C4-2B (cell line): ENCODE measurements at regions not wholly inside any gene's neighbourhood (a gene's known extent, or its start where the extent isn't known, plus 50 kb on each side); places are given as distances from the start of the nearest gene placed in this dataset.
"Not testable (repeated sequence)": the region's sequence is repeated elsewhere in the genome, so short reads cannot be mapped to it uniquely, and the experiment has no call there.

Source experiments
- H3K27ac ChIP-seq: fragments of 450-650 bp; 2 replicates; pipeline ENCODE4 v1.5.1; 2017
- CTCF ChIP-seq: fragments of 450-650 bp; conservative IDR thresholded peaks from 2 replicates; pipeline ENCODE4 v1.5.1; 2017; ENCODE audit warnings: mild to moderate bottlenecking
- ZFX ChIP-seq: fragments of 450-650 bp; IDR thresholded peaks from 2 replicates; pipeline ENCODE4 v1.6.1; 2017

- no peak overlapping the region for H3K27ac ChIP-seq
- no peak for TF ChIP-seq CTCF
- TF ChIP-seq ZFX, result no peak
These were observed 130.0 kb upstream of the ZNF217 start for GRCh38 chr20:53723621-53724020.

DNA sequence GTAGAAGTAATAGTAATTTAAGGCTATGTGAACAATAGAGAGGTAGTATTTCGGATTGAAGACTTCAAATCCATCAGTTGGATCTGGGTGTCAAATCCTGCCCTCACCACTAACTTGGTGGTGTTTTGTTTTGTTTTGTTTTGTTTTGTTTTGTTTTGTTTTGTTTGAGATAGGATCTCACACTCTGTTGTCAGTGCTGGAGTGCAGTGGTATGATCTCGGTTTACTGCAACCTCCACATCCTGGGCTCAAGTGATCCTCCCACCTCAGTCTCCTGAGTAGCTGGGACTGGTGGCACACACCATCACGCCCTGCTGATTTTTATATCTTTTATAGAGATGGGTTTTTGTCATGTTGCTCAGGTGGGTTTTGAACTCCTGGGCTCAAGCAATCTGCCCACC is 129.4 kb upstream of the ZNF217 start:
- H3K27ac ChIP-seq, result no peak overlapping the region
- TF ChIP-seq ZFX (no peak), CTCF (no peak)

DNA sequence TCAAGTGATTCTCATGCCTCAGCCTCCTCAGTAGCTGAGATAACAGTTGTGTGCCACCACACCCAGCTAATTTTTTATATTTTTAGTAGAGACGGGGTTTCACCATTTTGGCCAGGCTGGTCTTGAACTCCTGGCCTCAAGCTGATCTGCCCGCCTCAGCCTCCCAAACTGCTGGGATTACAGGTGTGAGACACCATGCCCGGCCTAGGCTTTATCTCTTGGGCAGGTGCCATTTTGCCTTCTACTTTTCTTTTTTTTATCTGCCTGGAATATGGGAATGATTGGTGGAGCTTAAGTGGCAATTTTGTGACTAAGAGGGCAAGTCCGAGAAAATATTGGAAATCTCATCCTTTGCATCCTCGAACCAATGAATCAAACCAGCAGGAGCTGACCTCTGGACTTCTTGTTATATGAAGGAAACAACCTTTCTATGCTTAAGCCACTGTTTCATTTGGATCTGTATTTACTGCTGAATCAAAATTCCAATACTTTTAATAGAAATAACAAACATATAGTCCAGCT is 128.9 kb upstream of the ZNF217 start:
- no peak overlapping the region for H3K27ac ChIP-seq
- no peak for TF ChIP-seq ZFX

- not testable (repeated sequence) for H3K27ac ChIP-seq
These were observed 127.9 kb upstream of the ZNF217 start for GRCh38 chr20:53721445-53721963.

DNA sequence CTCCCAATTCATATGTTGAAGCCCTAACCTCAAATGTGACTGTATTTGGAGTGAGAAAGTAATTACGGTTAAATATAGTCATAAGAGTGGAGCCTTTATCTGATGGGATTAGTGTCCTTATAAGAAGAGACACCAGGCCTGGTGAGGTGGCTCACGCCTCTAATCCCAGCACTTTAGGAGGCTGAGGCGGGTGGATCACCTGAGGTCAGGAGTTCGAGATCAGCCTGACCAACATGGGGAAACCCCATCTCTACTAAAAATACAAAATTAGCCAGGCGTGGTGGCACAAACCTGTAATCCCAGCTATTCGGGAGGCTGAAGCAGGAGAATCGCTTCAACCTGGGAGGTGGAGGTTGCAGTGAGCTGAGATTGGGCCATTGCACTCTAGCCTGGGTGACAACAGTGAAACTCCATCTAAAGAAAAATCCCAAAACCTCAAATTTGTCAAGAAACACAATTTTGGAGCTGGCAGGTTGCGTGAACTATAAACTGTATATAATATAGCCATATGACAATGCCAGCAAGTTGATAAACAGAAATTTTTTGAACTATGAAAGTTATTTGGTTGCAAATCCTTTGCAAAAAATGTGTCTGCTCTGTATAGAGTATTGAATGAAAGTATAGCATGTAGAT is 125.6 kb upstream of the ZNF217 start:
- H3K27ac ChIP-seq, result not testable (repeated sequence)

DNA sequence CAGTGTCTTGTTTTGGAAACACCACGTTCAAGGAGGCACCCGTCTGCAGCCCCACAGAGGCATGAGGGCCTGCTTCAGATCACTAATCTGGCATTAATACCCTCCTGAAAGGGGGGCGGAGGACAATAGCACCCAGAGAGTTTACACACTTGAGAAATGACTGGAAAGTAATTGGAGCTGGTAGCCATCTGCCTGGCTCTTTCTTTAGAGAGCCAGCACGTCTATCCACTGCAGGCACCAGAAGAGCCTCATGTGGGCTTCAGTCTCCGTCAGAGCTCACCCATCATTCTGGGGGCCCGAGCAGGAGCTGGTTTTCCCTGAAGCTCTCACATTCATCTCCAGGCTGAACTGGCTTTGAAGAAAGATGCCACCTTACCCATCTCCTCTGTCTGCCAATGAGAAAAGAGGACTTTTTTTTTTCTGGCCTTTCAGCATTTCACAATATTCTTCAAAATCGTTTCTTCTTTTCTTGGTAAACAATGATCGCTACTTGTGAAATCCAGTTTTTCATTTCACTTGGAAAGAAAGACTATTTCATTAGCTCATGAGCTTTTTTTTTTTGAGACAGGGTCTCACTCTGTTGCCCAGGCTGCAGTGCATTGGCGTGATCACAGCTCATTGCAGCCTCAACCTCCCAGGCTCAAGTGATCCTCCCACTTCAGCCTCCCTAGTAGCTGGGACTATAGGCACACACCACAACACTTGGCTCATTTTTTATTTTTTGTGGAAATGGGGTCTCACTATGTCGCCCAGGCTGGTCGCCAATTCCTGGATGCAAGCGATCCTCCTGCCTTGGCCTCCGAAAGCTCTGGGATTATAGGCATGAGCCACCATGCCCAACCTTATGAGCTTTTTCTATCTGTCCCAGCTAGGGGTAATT is 124.7 kb upstream of the ZNF217 start:
- H3K27ac ChIP-seq, result no peak overlapping the region

GRCh38 chr20:53716395-53716794 is 122.8 kb upstream of the ZNF217 start:
- TF ChIP-seq CTCF, result no peak
- TF ChIP-seq ZFX, result no peak
- no peak overlapping the region for H3K27ac ChIP-seq

More for the DNA sequence above, 124.7 kb upstream of the ZNF217 start:
- TF ChIP-seq CTCF, result no peak
- TF ChIP-seq ZFX, result no peak

DNA sequence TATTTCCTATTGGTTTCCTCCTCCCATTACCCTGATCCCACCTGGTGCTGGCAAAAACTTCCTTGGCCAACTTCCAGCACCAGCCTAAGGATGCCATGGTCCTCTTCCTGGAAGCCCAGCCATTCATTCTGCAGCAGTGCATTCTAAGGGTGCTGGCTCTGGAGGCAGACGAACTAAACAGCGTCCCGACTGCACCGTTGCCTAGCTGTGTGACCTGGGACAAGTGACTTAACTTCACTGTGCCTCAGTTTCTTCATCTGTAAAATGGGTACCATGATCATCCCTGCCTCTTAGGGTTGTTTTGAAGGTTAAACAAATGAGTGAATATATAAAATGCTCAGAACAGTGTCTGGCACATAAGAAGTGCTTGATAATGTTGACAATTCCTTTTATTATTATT is 120.9 kb upstream of the ZNF217 start:
- TF ChIP-seq CTCF, result no peak
- TF ChIP-seq ZFX, result no peak
- no peak overlapping the region for H3K27ac ChIP-seq
